Keratinocyte (primary cell): ENCODE measurements at regions not wholly inside any gene's neighbourhood (a gene's known extent, or its start where the extent isn't known, plus 50 kb on each side); places are given as distances from the start of the nearest gene placed in this dataset.

ENCODE experiments used
- EZH2 ChIP-seq: IDR thresholded peaks from one replicate; pipeline ENCODE4 v1.6.1; 2012; ENCODE audit warnings: inconsistent platforms, mild to moderate bottlenecking, low read length, moderate library complexity
- TF ChIP-seq, protein P1 (sequence below), 3 experiments: IDR thresholded peaks in 1 of 3; conservative IDR thresholded peaks in 1 of 3; optimal IDR thresholded peaks in 1 of 3; 2 replicates in 2 of 3; 3 replicates in 1 of 3; pipeline versions ENCODE3 to v1.5.1; 2011; ENCODE audit warnings: low read length in 3 of 3, mild to moderate bottlenecking in 3 of 3, moderate library complexity in 2 of 3, control low read depth in 1 of 3, inconsistent platforms in 1 of 3; ENCODE audit not compliant: insufficient read depth in 2 of 3; ENCODE audit errors: extremely low read depth in 1 of 3

DNA sequence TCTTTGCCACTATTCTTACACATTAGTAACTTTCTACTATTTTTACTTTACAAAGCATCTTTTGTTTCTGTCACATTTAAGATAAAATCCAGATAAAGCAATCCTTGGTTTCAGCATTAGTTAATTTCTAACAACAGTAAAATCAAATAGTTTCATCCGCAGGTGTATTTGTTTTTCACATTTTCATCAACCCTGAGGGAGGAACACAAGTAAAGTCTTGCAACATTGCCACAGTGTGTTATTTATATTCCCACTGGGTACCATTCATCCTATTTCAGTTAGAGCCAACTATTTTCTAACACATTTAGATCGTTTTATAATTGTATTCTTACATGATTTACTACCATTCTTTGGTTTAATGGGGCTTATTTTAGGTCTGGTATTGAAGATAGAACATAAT is 908.7 kb upstream of the CITED2 start:
- TF ChIP-seq, protein P1, sequence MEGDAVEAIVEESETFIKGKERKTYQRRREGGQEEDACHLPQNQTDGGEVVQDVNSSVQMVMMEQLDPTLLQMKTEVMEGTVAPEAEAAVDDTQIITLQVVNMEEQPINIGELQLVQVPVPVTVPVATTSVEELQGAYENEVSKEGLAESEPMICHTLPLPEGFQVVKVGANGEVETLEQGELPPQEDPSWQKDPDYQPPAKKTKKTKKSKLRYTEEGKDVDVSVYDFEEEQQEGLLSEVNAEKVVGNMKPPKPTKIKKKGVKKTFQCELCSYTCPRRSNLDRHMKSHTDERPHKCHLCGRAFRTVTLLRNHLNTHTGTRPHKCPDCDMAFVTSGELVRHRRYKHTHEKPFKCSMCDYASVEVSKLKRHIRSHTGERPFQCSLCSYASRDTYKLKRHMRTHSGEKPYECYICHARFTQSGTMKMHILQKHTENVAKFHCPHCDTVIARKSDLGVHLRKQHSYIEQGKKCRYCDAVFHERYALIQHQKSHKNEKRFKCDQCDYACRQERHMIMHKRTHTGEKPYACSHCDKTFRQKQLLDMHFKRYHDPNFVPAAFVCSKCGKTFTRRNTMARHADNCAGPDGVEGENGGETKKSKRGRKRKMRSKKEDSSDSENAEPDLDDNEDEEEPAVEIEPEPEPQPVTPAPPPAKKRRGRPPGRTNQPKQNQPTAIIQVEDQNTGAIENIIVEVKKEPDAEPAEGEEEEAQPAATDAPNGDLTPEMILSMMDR (optimal IDR thresholded peaks at IDR 0.05 in 1 of 3, IDR thresholded peaks at IDR 0.05 in 1 of 3, conservative IDR thresholded peaks at IDR 0.05 in 1 of 3; ENCODE audit: extremely low read depth in 1 of 3, insufficient read depth in 2 of 3, low read length in 3 of 3), result no peak
- TF ChIP-seq EZH2, result no peak
